Thoracic aorta (tissue), 2 donors: ENCODE measurements at regions not wholly inside any gene's neighbourhood (a gene's known extent, or its start where the extent isn't known, plus 50 kb on each side); places are given as distances from the start of the nearest gene placed in this dataset.

Experiments
- ATAC-seq: fragments of 150-250 bp; one replicate; pipeline ENCODE4 v1.8.0; 2017; ENCODE audit warnings: low read depth; ENCODE audit not compliant: insufficient number of reproducible peaks, low FRiP score
- DNase-seq: peaks from one replicate; pipeline ENCODE4 v3.0.0-alpha.2; 2020; ENCODE audit warnings: low spot score
- H3K27ac ChIP-seq, 2 donors: fragments of 200-600 bp; sonication (generic); 1 replicate in 1 of 2; 2 replicates in 1 of 2; pipeline ENCODE4 v1.5.1; 2016; ENCODE audit warnings: mild to moderate bottlenecking in 2 of 2, moderate library complexity in 2 of 2
- H3K27me3 ChIP-seq: fragments of 200-600 bp; sonication (generic); replicated peaks from 2 replicates; pipeline ENCODE4 v1.6.0; 2016; ENCODE audit warnings: mild to moderate bottlenecking; ENCODE audit not compliant: insufficient read depth
- H3K36me3 ChIP-seq: fragments of 200-600 bp; sonication (generic); one replicate; pipeline ENCODE4 v1.5.1; 2016
- H3K4me1 ChIP-seq, 2 donors: fragments of 200-600 bp; sonication (generic); 1 replicate in 1 of 2; 2 replicates in 1 of 2; pipeline versions ENCODE4 v1.5.1 to v1.6.0; 2016; ENCODE audit warnings: low read depth in 2 of 2, mild to moderate bottlenecking in 1 of 2; ENCODE audit not compliant: control insufficient read depth in 1 of 2
- H3K4me3 ChIP-seq: fragments of 200-600 bp; sonication (generic); 2 replicates; pipeline ENCODE4 v1.5.1; 2016; ENCODE audit warnings: mild to moderate bottlenecking
- H3K9me3 ChIP-seq: fragments of 200-600 bp; sonication (generic); 2 replicates; pipeline ENCODE4 v1.5.1; 2016
- TF ChIP-seq, protein P1 (sequence below): fragments of 200-600 bp; sonication (generic); IDR thresholded peaks from one replicate; pipeline ENCODE4 v1.5.1; 2019; ENCODE audit warnings: antibody characterized with exemption

DNA sequence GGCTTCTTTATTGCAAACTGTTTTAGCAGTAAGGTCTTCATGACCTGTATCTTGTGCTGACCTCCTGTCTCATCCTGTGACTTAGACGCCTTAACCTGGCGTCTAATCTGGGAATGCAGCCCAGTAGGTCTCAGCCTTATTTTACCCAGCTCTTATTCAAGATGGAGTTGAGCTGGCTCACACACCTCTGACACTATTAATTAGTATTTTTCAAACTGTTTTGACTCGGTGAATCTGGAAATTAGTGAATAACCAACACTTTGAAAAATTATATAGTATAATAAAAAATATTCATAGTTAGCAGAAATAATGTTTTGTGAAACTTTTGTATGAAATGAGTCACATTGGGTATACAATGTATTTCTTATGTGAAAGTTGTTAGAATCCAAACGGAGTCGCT, 189.4 kb downstream of the PDGFRA start:
- Histone ChIP-seq H3K27ac (no peak overlapping the region), H3K9me3 (no peaks in the 10 kb centered on the region), H3K27me3 (no peaks in the 10 kb centered on the region), H3K36me3 (no peaks in the 10 kb centered on the region), H3K4me3 (no peak overlapping the region), H3K4me1 (no peaks in the 10 kb centered on the region)
- no peak for DNase-seq
- ATAC-seq = no peak
- TF ChIP-seq, protein P1, sequence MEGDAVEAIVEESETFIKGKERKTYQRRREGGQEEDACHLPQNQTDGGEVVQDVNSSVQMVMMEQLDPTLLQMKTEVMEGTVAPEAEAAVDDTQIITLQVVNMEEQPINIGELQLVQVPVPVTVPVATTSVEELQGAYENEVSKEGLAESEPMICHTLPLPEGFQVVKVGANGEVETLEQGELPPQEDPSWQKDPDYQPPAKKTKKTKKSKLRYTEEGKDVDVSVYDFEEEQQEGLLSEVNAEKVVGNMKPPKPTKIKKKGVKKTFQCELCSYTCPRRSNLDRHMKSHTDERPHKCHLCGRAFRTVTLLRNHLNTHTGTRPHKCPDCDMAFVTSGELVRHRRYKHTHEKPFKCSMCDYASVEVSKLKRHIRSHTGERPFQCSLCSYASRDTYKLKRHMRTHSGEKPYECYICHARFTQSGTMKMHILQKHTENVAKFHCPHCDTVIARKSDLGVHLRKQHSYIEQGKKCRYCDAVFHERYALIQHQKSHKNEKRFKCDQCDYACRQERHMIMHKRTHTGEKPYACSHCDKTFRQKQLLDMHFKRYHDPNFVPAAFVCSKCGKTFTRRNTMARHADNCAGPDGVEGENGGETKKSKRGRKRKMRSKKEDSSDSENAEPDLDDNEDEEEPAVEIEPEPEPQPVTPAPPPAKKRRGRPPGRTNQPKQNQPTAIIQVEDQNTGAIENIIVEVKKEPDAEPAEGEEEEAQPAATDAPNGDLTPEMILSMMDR = no peak

DNA sequence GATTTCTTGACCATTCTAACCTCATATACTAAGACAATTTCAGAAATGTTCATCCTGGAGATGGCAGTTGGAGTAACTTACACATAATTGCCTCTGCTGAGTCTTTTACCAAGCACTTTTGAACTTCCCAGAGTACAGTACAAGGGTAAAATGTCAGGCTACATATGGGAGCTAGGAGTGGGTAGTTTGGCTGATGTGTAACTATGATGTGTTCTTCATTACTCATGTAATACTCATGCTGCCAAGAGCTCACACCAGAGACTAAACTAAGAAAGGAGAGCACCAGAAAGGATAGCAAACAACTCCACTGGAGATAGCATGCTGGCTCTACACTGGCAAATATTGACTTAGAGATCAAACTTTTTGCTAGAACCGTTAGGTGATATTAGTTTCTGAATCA, 194.0 kb downstream of the PDGFRA start:
- Histone ChIP-seq H3K27ac (no peak overlapping the region), H3K9me3 (no peaks in the 10 kb centered on the region), H3K27me3 (no peaks in the 10 kb centered on the region), H3K4me3 (no peak overlapping the region), H3K36me3 (no peaks in the 10 kb centered on the region), H3K4me1 (no peaks in the 10 kb centered on the region)
- TF ChIP-seq, protein P1 = no peak
- DNase-seq = no peak
- ATAC-seq = no peak

DNA sequence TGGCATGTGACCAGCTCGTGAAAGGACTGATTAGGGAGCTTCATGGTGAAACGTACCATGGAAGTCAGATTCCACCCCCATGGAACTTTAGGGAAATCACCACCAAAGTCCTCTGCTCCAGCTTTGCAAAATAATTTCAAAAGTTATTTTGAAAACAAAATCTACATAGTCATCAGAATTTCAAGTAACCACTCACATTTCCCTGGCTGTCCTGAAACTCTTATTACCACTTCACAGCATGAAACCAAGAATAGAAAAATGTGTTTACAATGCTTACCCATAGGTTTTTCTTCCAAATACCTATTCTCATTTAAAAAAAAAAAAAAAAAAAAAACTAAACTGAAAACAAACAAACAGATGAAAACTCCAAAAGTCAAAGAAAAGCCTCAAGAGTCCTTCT, 198.7 kb downstream of the PDGFRA start:
- H3K27ac ChIP-seq = no peak overlapping the region
- H3K4me1 ChIP-seq = no peaks in the 10 kb centered on the region
- TF ChIP-seq, protein P1 = no peak
- ATAC-seq (no peak), DNase-seq (no peak)
- no peaks in the 10 kb centered on the region for H3K9me3 ChIP-seq
- H3K27me3 ChIP-seq = no peaks in the 10 kb centered on the region
- no peak overlapping the region for H3K4me3 ChIP-seq
- H3K36me3 ChIP-seq = no peaks in the 10 kb centered on the region

DNA sequence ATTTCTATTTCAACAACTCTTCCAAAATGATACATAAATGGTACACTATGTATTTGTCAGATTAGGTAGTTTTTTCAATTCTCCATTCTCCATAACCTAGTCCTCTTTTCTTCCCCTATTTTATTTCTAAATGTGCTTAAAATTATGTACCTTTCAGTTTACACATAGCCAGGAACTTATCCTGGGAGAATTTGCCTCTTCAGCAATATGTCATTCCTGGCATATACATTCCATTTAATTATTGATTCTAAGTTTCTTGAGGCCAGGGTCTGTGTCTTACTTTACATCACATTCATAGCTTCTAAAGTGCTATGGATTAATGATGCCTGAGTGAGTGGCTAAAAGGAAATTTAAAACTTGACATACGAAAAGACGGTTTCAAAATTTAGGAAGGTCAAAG, 199.8 kb downstream of the PDGFRA start:
- TF ChIP-seq, protein P1 = no peak
- no peak for ATAC-seq
- DNase-seq = no peak
- Histone ChIP-seq H3K4me3 (no peak overlapping the region), H3K9me3 (no peaks in the 10 kb centered on the region), H3K36me3 (no peaks in the 10 kb centered on the region), H3K4me1 (no peaks in the 10 kb centered on the region), H3K27ac (no peak overlapping the region), H3K27me3 (no peaks in the 10 kb centered on the region)

DNA sequence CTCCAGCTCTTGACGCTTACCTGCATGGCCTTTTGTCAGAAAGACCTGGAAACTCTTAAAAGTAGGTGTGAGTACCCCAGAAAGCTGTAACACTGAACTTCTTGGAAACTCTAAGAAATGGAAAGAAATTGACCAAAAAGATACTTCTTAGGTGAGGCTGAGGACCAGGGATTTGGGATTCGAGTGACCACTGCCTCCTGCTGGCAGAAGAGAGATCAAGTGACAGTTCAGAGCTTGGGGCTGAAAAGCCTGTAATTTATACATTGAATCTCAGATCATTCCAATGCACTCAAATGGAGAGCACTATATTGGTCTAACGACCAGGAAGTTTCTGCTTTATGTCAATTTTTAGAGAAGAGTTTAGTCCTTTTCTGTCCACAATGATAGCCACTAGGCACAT, 204.6 kb downstream of the PDGFRA start:
- Histone ChIP-seq H3K4me3 (no peak overlapping the region), H3K9me3 (no peaks in the 10 kb centered on the region), H3K4me1 (no peaks in the 10 kb centered on the region), H3K27me3 (no peaks in the 10 kb centered on the region), H3K36me3 (no peaks in the 10 kb centered on the region), H3K27ac (no peak overlapping the region)
- TF ChIP-seq, protein P1 = no peak
- DNase-seq (no peak), ATAC-seq (no peak)
